IPS-18a (cell line): ENCODE measurements at regions not wholly inside any gene's neighbourhood (a gene's known extent, or its start where the extent isn't known, plus 50 kb on each side); places are given as distances from the start of the nearest gene placed in this dataset.

Experiments used
- H3K27ac ChIP-seq: one replicate; pipeline ENCODE4 v1.5.1; 2013; ENCODE audit warnings: low read length
- H3K27me3 ChIP-seq: one replicate; pipeline ENCODE4 v1.6.1; 2013; ENCODE audit warnings: mild to moderate bottlenecking, low read length; ENCODE audit not compliant: control insufficient read depth, insufficient read depth
- H3K36me3 ChIP-seq: one replicate; pipeline ENCODE4 v1.6.1; 2013; ENCODE audit warnings: low read depth, low read length; ENCODE audit not compliant: control insufficient read depth
- H3K4me1 ChIP-seq: one replicate; pipeline ENCODE4 v1.6.1; 2013; ENCODE audit warnings: low read depth, low read length; ENCODE audit not compliant: control insufficient read depth
- H3K4me3 ChIP-seq: one replicate; pipeline ENCODE4 v1.5.1; 2013; ENCODE audit warnings: low read length
- H3K9ac ChIP-seq: one replicate; pipeline ENCODE4 v1.6.1; 2013; ENCODE audit warnings: mild to moderate bottlenecking, low read length, moderate library complexity
- H3K9me3 ChIP-seq: one replicate; pipeline ENCODE4 v1.6.1; 2013; ENCODE audit warnings: low read depth, low read length; ENCODE audit not compliant: control insufficient read depth

- H3K4me3 ChIP-seq = no peak overlapping the region
- no peaks in the 10 kb centered on the region for H3K4me1 ChIP-seq
- H3K27ac ChIP-seq = no peak overlapping the region
- no peak overlapping the region for H3K9ac ChIP-seq
- no peaks in the 10 kb centered on the region for H3K36me3 ChIP-seq
- no peaks in the 10 kb centered on the region for H3K27me3 ChIP-seq
- H3K9me3 ChIP-seq = no peaks in the 10 kb centered on the region
Measured at GRCh38 chr15:31457631-31458526, 131.2 kb downstream of the KLF13 start.

GRCh38 chr15:31458596-31459399, 132.2 kb downstream of the KLF13 start:
- no peak overlapping the region for H3K27ac ChIP-seq
- H3K4me3 ChIP-seq = no peak overlapping the region
- no peak overlapping the region for H3K9ac ChIP-seq
- H3K9me3 ChIP-seq = no peaks in the 10 kb centered on the region
- H3K4me1 ChIP-seq = no peaks in the 10 kb centered on the region
- H3K27me3 ChIP-seq = no peaks in the 10 kb centered on the region
- no peaks in the 10 kb centered on the region for H3K36me3 ChIP-seq

GRCh38 chr15:31459400-31459748, 132.7 kb downstream of the KLF13 start:
- no peaks in the 10 kb centered on the region for H3K36me3 ChIP-seq
- H3K4me3 ChIP-seq = no peak overlapping the region

GRCh38 chr15:31461375-31461774, 134.7 kb downstream of the KLF13 start:
- Histone ChIP-seq H3K4me1 (no peaks in the 10 kb centered on the region), H3K27ac (no peak overlapping the region), H3K4me3 (no peak overlapping the region), H3K9ac (no peak overlapping the region), H3K27me3 (no peaks in the 10 kb centered on the region), H3K9me3 (no peaks in the 10 kb centered on the region), H3K36me3 (no peaks in the 10 kb centered on the region)

More at GRCh38 chr15:31459400-31459748, 132.7 kb downstream of the KLF13 start:
- Histone ChIP-seq H3K4me1 (no peaks in the 10 kb centered on the region), H3K27ac (no peak overlapping the region), H3K9me3 (no peaks in the 10 kb centered on the region), H3K27me3 (no peaks in the 10 kb centered on the region), H3K9ac (no peak overlapping the region)

- Histone ChIP-seq H3K9me3 (no peaks in the 10 kb centered on the region), H3K4me3 (no peak overlapping the region), H3K27ac (no peak overlapping the region), H3K36me3 (no peaks in the 10 kb centered on the region), H3K4me1 (no peaks in the 10 kb centered on the region), H3K9ac (no peak overlapping the region), H3K27me3 (no peaks in the 10 kb centered on the region)
Measured at GRCh38 chr15:31461911-31462480, 135.4 kb downstream of the KLF13 start.

GRCh38 chr15:31463521-31464102, 137.0 kb downstream of the KLF13 start:
- Histone ChIP-seq H3K27me3 (no peaks in the 10 kb centered on the region), H3K4me3 (no peak overlapping the region), H3K27ac (no peak overlapping the region), H3K9me3 (no peaks in the 10 kb centered on the region), H3K36me3 (no peaks in the 10 kb centered on the region), H3K9ac (no peak overlapping the region), H3K4me1 (no peaks in the 10 kb centered on the region)

GRCh38 chr15:31464216-31465082, 137.8 kb downstream of the KLF13 start:
- Histone ChIP-seq H3K9ac (no peak overlapping the region), H3K9me3 (no peaks in the 10 kb centered on the region), H3K36me3 (no peaks in the 10 kb centered on the region), H3K4me3 (no peak overlapping the region), H3K4me1 (no peaks in the 10 kb centered on the region), H3K27ac (no peak overlapping the region), H3K27me3 (no peaks in the 10 kb centered on the region)

GRCh38 chr15:31465083-31465955, 138.7 kb downstream of the KLF13 start:
- H3K9ac ChIP-seq = no peak overlapping the region
- no peaks in the 10 kb centered on the region for H3K36me3 ChIP-seq
- H3K27me3 ChIP-seq = no peaks in the 10 kb centered on the region
- H3K4me3 ChIP-seq = no peak overlapping the region
- no peaks in the 10 kb centered on the region for H3K9me3 ChIP-seq
- H3K27ac ChIP-seq = no peak overlapping the region
- no peaks in the 10 kb centered on the region for H3K4me1 ChIP-seq

GRCh38 chr15:31467361-31467760, 140.7 kb downstream of the KLF13 start:
- Histone ChIP-seq H3K27me3 (no peaks in the 10 kb centered on the region), H3K9me3 (no peaks in the 10 kb centered on the region), H3K36me3 (no peaks in the 10 kb centered on the region), H3K4me1 (no peaks in the 10 kb centered on the region), H3K4me3 (no peak overlapping the region), H3K9ac (no peak overlapping the region), H3K27ac (no peak overlapping the region)
